OCI-LY3 (cell line): ENCODE measurements at regions not wholly inside any gene's neighbourhood (a gene's known extent, or its start where the extent isn't known, plus 50 kb on each side); places are given as distances from the start of the nearest gene placed in this dataset.

Experiments used
- EZH2phosphoT487 ChIP-seq: fragments of 200-600 bp; shearing (Covaris generic); IDR thresholded peaks from 2 replicates; pipeline ENCODE4 v1.6.1; 2018; ENCODE audit warnings: antibody characterized with exemption, mixed run types, low read depth
- TF ChIP-seq, protein P1 (sequence below): fragments of 200-600, 300-600 bp; sonication (generic); IDR thresholded peaks from 2 replicates; pipeline ENCODE4 v1.5.1; 2014; ENCODE audit warnings: antibody characterized with exemption, low read length, low read depth

DNA sequence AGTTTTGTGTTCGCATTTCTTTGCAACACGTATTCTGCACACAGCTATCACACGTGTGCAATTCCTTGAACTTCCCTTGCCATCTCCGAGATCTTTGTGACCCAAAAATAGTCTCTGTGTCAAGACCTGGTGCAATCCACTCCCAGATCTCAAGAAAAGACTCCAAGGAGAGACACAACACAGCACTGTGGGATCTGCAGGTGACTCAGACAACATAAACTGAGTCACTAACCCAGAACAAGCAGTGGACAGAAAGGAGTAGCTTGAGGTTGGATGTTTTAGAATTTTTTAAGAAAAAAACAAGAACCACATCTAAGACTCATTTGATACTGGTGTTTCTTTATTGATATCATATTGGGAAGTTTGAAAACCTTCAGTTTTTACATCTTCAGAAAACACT, 396.9 kb downstream of the AGTPBP1 start:
- TF ChIP-seq, protein P1, sequence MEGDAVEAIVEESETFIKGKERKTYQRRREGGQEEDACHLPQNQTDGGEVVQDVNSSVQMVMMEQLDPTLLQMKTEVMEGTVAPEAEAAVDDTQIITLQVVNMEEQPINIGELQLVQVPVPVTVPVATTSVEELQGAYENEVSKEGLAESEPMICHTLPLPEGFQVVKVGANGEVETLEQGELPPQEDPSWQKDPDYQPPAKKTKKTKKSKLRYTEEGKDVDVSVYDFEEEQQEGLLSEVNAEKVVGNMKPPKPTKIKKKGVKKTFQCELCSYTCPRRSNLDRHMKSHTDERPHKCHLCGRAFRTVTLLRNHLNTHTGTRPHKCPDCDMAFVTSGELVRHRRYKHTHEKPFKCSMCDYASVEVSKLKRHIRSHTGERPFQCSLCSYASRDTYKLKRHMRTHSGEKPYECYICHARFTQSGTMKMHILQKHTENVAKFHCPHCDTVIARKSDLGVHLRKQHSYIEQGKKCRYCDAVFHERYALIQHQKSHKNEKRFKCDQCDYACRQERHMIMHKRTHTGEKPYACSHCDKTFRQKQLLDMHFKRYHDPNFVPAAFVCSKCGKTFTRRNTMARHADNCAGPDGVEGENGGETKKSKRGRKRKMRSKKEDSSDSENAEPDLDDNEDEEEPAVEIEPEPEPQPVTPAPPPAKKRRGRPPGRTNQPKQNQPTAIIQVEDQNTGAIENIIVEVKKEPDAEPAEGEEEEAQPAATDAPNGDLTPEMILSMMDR = no peak
- no peak for TF ChIP-seq EZH2phosphoT487
